ENCODE measurements at regions not wholly inside any gene's neighbourhood (a gene's known extent, or its start where the extent isn't known, plus 50 kb on each side); places are given as distances from the start of the nearest gene placed in this dataset.

DNA sequence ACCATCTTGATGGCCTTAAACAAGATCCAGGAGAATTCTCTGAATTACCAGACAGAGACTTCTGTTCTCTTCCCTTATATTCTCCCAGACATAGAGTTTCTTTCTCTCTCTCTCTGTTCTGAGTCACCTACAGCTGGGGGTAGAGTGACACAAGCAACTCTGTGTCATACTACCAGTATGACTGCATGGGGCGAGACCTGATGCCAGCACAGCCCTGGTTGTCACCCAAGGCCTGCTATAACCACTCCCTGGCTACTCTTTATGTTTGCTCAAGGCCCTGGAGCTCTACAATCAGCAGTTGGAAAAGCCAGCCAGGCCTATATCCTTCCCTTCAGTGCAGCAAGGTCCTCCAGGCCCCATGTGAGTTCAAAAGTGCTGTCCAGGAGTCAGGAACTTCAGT is 114.2 kb upstream of the TENT5D start:
- DNase-seq (ENCODE audit: low read depth in 2 of 2): no peak

DNA sequence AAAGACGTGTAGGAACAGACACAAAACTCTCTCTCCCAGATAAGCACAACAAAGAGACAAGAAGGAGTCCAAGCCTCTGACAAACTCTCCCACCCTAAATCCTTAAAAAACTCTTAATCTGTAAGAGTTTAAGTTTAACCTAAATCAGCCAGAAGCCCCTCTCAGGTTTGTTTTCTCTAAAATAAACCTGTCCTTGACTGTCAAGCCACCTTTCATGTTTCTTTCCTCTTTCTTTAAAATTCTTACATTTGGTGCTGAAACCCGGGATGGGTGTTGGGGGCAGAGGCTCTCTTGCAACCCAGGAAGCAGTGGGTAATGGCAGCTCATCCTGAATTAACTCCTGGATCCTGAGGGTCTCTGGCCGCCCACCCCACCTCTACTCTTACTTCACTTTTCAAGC is 107.8 kb upstream of the TENT5D start:
- no peak for DNase-seq (ENCODE audit: low read depth in 2 of 2)

DNA sequence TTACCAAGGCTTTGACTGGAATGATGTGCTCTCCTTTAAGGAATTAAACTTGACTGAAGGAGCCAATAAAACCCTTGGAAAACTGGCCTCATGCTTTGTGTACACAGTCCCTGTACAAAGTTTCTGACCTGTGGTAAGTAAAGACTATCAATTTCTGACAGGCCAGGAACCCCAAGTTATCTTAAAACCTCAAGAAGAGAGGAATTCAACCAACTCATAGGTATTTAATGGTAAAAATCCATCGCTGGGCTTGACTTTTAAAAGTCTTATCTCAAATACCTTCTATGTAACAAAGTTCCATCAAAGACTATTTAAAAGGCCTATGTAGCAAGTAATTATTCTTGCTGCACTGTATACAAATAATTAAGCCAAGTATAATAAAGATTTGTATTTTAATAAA is 103.7 kb upstream of the TENT5D start:
- DNase-seq (ENCODE audit: low read depth in 2 of 2): no peak

DNA sequence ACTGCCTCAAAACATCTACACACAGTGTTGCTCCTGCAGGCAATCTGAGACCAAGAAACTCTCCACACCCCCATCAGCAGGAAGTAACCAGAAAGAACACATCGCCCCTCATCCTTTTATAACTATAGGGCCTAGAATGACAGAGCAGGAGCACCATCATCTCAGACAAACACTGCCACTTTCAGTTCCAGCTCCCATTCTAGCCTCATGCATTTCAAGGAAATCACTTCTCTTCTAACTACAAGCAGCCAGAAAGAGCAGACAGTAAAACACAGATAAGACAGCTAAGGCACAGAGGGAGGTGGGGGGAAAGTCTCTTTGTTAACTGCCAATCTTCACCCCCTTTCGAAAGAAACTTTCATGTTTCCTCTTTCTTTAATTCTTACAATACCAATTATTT is 102.6 kb upstream of the TENT5D start:
- no peak for DNase-seq (ENCODE audit: low read depth in 2 of 2)

DNA sequence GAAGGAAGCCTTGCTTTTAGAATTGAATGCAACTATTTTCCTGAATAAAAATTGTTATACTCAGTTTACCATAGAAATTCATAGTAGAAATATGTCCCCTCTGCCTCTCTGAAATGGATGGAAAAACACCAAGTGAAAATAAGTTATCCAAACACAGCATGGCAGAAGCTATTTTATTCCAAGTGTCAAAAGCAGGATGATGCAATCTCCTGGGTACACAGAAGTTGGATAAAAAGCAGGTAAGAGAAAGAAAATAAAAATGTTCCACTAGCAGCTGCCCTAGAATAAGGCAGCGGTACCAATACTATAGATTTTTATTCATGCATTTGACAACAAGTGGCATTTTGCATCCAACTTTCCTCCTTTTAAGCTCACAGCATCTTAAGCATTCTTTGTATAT is 89.0 kb upstream of the TENT5D start:
- DNase-seq (ENCODE audit: low read depth in 2 of 2): no peak

DNA sequence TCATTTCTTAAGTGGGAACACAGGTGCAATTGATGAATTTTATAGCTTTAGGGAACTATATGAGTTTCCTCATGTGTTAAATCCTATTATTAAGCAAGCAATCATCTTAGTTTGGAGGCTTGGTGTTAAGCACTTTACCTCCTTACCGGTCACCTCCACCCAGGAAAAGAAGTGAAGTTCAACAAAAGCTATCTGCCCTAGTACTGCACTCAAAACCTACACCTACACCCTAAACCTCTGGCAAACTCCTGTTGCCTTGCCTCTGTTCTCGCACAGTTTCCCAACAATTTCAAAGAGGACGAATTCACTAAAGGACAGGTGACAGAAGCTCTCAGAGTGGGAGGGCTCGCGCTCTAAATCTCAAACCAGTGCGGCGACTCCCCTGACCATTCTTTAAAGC is 85.7 kb upstream of the TENT5D start:
- no peak for DNase-seq (ENCODE audit: low read depth in 2 of 2)

DNA sequence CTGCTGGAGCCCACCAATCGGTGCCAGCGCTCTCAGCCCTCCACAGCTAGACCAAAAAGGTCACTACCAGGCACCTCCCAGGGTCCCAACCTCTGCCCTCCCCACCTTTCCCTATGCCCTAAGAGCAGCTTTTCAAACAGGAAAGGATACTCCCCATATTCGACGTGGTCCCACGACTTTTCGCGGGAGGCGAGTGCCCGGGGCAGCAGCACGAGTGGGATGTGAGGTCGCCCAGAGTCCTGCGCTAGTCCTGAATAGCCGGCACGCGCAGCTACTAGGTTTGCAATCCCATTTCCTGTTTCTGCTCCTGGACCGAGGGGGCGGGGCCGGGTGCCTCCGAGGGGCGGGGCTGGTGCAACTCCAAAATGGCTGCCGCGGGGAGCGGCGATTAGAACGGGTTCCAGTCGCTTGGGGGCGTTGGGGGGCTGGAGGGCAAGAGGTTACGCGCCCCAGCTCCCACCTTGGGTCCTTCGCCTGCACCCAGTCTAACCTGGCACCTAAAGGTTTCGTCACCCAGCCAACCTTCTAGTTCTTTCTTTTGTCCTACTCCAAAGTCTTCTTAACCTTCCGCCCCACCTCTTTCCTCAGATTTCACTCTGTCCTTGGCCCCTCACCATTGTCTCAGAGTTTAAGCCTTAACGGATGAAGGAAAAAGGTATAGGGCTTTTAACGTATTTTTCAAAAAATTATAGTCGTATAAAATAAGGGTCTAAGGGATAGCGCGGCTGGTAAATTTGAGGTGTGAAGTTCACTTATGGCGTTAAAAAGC is 85.0 kb upstream of the TENT5D start:
- no peak for DNase-seq (ENCODE audit: low read depth in 2 of 2)

DNA sequence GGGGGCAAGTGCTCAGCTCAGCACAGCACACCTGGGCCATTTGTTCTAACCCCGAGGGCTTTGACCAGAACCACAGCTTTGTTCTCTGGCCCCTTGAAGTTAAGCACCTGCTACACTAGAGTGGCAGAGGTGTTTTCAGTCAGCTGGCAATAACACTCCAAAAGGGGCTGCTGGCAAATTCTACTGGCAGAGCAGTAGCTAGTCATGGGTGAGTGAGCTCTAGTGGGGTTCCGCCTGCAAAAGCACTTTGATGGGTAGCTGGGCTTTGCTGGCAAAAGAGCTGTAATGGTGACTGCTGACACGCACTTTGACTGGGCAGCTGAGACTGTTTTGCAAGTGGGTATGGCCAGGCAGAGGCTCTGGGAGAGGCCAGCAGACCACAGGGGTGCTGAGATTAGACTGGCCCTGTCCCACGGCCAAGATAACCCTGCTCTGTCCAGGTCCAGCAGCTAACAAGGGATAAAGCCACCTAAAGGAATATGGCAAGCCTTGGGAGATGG is 65.2 kb upstream of the TENT5D start:
- no peak for DNase-seq (ENCODE audit: low read depth in 2 of 2)

Measured in fibroblast of skin of left biceps (primary cell).